Tibial nerve (tissue), 4 donors: ENCODE measurements at regions not wholly inside any gene's neighbourhood (a gene's known extent, or its start where the extent isn't known, plus 50 kb on each side); places are given as distances from the start of the nearest gene placed in this dataset.

Experiments used
- DNase-seq, 2 donors: peaks; one replicate each; pipeline ENCODE4 v3.0.0-alpha.2; 2019; ENCODE audit warnings: low spot score in 2 of 2
- H3K27ac ChIP-seq, 4 donors: fragments of 200-600 bp; sonication (generic) in 3 of 4; one replicate each; pipeline ENCODE4 v1.5.1; 2017 to 2019; ENCODE audit warnings: mild to moderate bottlenecking in 1 of 4
- H3K27me3 ChIP-seq, 2 donors: fragments of 200-600 bp; sonication (generic) in 1 of 2; one replicate each; pipeline versions ENCODE4 v1.5.1 to v1.6.0; 2017 to 2019
- H3K36me3 ChIP-seq, 3 donors: fragments of 200-600 bp; sonication (generic); one replicate each; pipeline ENCODE4 v1.5.1; 2018 to 2019
- H3K4me1 ChIP-seq, 4 donors: fragments of 200-600 bp; sonication (generic) in 3 of 4; one replicate each; pipeline ENCODE4 v1.5.1; 2017 to 2019
- H3K4me3 ChIP-seq, 4 donors: fragments of 200-600 bp; sonication (generic) in 3 of 4; one replicate each; pipeline ENCODE4 v1.5.1; 2017 to 2019; ENCODE audit warnings: mild to moderate bottlenecking in 1 of 4, moderate library complexity in 1 of 4
- H3K9me3 ChIP-seq, 4 donors: fragments of 200-600 bp; sonication (generic) in 3 of 4; one replicate each; pipeline ENCODE4 v1.5.1; 2017 to 2019
- CTCF ChIP-seq, 5 experiments: fragments of 200-600 bp in 3 of 5; fragments of 450-650 bp in 2 of 5; sonication (generic) in 3 of 5; IDR thresholded peaks; one replicate each; pipeline ENCODE4 v1.5.1; 2016 to 2019; ENCODE audit warnings: antibody characterized with exemption in 5 of 5, mild to moderate bottlenecking in 3 of 5, moderate library complexity in 2 of 5
- EP300 ChIP-seq, 2 donors: sonication (generic); formaldehyde crosslinking; IDR thresholded peaks; one replicate each; pipeline ENCODE4 v1.6.1; 2017; ENCODE audit warnings: antibody characterized with exemption in 2 of 2, mild to moderate bottlenecking in 1 of 2
- POLR2A ChIP-seq, 2 donors: fragments of 450-650 bp; IDR thresholded peaks; one replicate each; pipeline ENCODE4 v1.6.1; 2017; ENCODE audit warnings: antibody characterized with exemption in 2 of 2, mild to moderate bottlenecking in 2 of 2, moderate library complexity in 2 of 2
- WGBS, 2 donors: methylation state at CpG; one replicate each; pipeline ENCODE4 v1.1.5; 2018; 5-methylcytosine and 5-hydroxymethylcytosine counted together

- no peak for TF ChIP-seq POLR2A (IDR thresholded peaks at IDR 0.05)
- Histone ChIP-seq H3K9me3 (peaks cover 0 to 4% (median 0%) of the 10 kb centered on the region in 4 donors), H3K4me3 (no peak overlapping the region), H3K4me1 (no peaks in the 10 kb centered on the region), H3K27me3 (no peaks in the 10 kb centered on the region), H3K27ac (no peak overlapping the region), H3K36me3 (no peaks in the 10 kb centered on the region)
- DNase-seq, result no peak
- 80 to 82% methylated on average over 8 of the region's 8 CpGs for WGBS, 2 donors
Measured at GRCh38 chr2:66733364-66733999, 298.6 kb downstream of the MEIS1 start.

GRCh38 chr2:66748939-66749338 lies 314.0 kb downstream of the MEIS1 start:
- Histone ChIP-seq H3K27me3 (no peaks in the 10 kb centered on the region), H3K36me3 (no peaks in the 10 kb centered on the region), H3K9me3 (no peaks in the 10 kb centered on the region), H3K4me3 (no peak overlapping the region), H3K4me1 (no peaks in the 10 kb centered on the region), H3K27ac (no peak overlapping the region)
- TF ChIP-seq EP300 (IDR thresholded peaks at IDR 0.05) (no peak), CTCF (IDR thresholded peaks at IDR 0.05) (no peak), POLR2A (IDR thresholded peaks at IDR 0.05) (no peak)
- WGBS, 2 donors, result 66 to 68% methylated on average over 3 of the region's 3 CpGs
- DNase-seq, result no peak

GRCh38 chr2:66749566-66749965 lies 314.6 kb downstream of the MEIS1 start:
- Histone ChIP-seq H3K36me3 (no peaks in the 10 kb centered on the region), H3K27me3 (no peaks in the 10 kb centered on the region), H3K27ac (no peak overlapping the region), H3K4me1 (no peaks in the 10 kb centered on the region), H3K4me3 (no peak overlapping the region), H3K9me3 (no peaks in the 10 kb centered on the region)
- 31 to 69% methylated on average over 1 of the region's 1 CpG for WGBS, 2 donors
- no peak for DNase-seq
- TF ChIP-seq CTCF (IDR thresholded peaks at IDR 0.05) (no peak), POLR2A (IDR thresholded peaks at IDR 0.05) (no peak), EP300 (IDR thresholded peaks at IDR 0.05) (no peak)

- Histone ChIP-seq H3K27me3 (no peaks in the 10 kb centered on the region), H3K36me3 (no peaks in the 10 kb centered on the region), H3K4me3 (no peak overlapping the region), H3K27ac (no peak overlapping the region), H3K9me3 (peaks cover 0 to 6% (median 2%) of the 10 kb centered on the region in 4 donors), H3K4me1 (no peaks in the 10 kb centered on the region)
- no peak for TF ChIP-seq EP300 (IDR thresholded peaks at IDR 0.05)
- TF ChIP-seq CTCF (IDR thresholded peaks at IDR 0.05), result no peak
- TF ChIP-seq POLR2A (IDR thresholded peaks at IDR 0.05), result no peak
- DNase-seq, result no peak
- 32 to 37% methylated on average over 1 of the region's 1 CpG for WGBS, 2 donors
Measured at GRCh38 chr2:66753257-66753656, 318.3 kb downstream of the MEIS1 start.

- Histone ChIP-seq H3K9me3 (peaks cover 0 to 6% (median 2%) of the 10 kb centered on the region in 4 donors), H3K36me3 (no peaks in the 10 kb centered on the region), H3K27me3 (no peaks in the 10 kb centered on the region), H3K27ac (no peak overlapping the region), H3K4me1 (no peaks in the 10 kb centered on the region), H3K4me3 (no peak overlapping the region)
- no peak for TF ChIP-seq POLR2A (IDR thresholded peaks at IDR 0.05)
- TF ChIP-seq EP300 (IDR thresholded peaks at IDR 0.05), result no peak
- TF ChIP-seq CTCF (IDR thresholded peaks at IDR 0.05), result no peak
- DNase-seq, result no peak
- 63 to 69% methylated on average over 3 of the region's 3 CpGs for WGBS, 2 donors
Measured at GRCh38 chr2:66753660-66754059, 318.7 kb downstream of the MEIS1 start.

- Histone ChIP-seq H3K4me3 (no peak overlapping the region), H3K27ac (no peak overlapping the region), H3K4me1 (no peaks in the 10 kb centered on the region), H3K9me3 (peaks cover 0 to 6% (median 2%) of the 10 kb centered on the region in 4 donors), H3K27me3 (no peaks in the 10 kb centered on the region), H3K36me3 (no peaks in the 10 kb centered on the region)
- 71 to 81% methylated on average over 1 of the region's 1 CpG for WGBS, 2 donors
- no peak for DNase-seq
- TF ChIP-seq POLR2A (IDR thresholded peaks at IDR 0.05) (no peak), EP300 (IDR thresholded peaks at IDR 0.05) (no peak), CTCF (IDR thresholded peaks at IDR 0.05) (no peak)
Measured at GRCh38 chr2:66755974-66756373, 321.0 kb downstream of the MEIS1 start.
